ENCODE measurements at regions not wholly inside any gene's neighbourhood (a gene's known extent, or its start where the extent isn't known, plus 50 kb on each side); places are given as distances from the start of the nearest gene placed in this dataset.
A peak's percentile ranks its signal among the peaks of the same experiment; 100 is the strongest.

DNA sequence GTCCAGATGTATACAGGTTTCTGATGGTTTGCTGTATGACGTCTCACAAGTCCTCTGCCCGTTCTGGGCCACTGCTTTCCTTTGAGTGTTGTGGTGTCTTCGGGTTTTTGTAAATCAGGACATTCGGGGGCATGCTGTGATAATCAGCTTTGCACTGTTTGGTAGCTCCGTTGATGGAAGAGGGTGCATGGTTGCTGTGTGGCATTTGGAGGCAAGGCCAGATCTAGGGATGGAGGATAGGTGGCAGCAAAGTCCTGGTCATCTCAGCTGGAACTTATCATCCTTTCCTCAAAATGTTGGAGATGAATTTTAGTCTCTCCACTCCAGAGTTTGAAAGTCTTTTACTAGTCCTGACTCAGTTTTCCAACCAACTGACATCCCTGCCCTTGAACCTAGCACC lies 91.0 kb downstream of the SCP2D1 start:
- no peak for DNase-seq
- Histone ChIP-seq H3K9ac (no peak overlapping the region), H3K4me3 (ENCODE audit: low read depth in 2 of 2, low read length in 1 of 2) (no peak overlapping the region), H3K36me3 (replicated peaks in 1 of 2; ENCODE audit: control insufficient read depth in 1 of 2, insufficient read depth in 2 of 2, low read length in 1 of 2) (no peaks in the 10 kb centered on the region), H3K79me2 (ENCODE audit: insufficient read depth) (no peaks in the 10 kb centered on the region), H3K9me3 (no peaks in the 10 kb centered on the region), H3K27me3 (ENCODE audit: insufficient read depth) (no peaks in the 10 kb centered on the region), H3F3A (replicated peaks; ENCODE audit: insufficient read depth) (no peaks in the 10 kb centered on the region), H3K9me2 (no peaks in the 10 kb centered on the region), H2AFZ (ENCODE audit: low read depth) (peak overlapping the region; percentile 41; the same call in 1 of the 2 replicates), H3K4me1 (ENCODE audit: control insufficient read depth in 1 of 2, insufficient read depth in 2 of 2, low read depth in 1 of 2, low read length in 1 of 2) (no peaks in the 10 kb centered on the region), H3K27ac (ENCODE audit: low read depth in 2 of 2, low read length in 1 of 2) (no peak overlapping the region), H3K4me2 (no peak overlapping the region), H4K20me1 (ENCODE audit: insufficient read depth) (no peaks in the 10 kb centered on the region)
- WGBS (ENCODE audit: low lambda C conversion rate): 2% methylated on average over 5 of the region's 5 CpGs
- ChIA-PET POLR2A (no interaction called here), CTCF (interaction anchor here (1.0 kb wide), 1 partner anchor 35 kb away, joined by 3 read pairs; no protein-coding TSS in a partner anchor)
- TF ChIP-seq, protein P1, sequence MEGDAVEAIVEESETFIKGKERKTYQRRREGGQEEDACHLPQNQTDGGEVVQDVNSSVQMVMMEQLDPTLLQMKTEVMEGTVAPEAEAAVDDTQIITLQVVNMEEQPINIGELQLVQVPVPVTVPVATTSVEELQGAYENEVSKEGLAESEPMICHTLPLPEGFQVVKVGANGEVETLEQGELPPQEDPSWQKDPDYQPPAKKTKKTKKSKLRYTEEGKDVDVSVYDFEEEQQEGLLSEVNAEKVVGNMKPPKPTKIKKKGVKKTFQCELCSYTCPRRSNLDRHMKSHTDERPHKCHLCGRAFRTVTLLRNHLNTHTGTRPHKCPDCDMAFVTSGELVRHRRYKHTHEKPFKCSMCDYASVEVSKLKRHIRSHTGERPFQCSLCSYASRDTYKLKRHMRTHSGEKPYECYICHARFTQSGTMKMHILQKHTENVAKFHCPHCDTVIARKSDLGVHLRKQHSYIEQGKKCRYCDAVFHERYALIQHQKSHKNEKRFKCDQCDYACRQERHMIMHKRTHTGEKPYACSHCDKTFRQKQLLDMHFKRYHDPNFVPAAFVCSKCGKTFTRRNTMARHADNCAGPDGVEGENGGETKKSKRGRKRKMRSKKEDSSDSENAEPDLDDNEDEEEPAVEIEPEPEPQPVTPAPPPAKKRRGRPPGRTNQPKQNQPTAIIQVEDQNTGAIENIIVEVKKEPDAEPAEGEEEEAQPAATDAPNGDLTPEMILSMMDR (IDR thresholded peaks at IDR 0.05): peak; percentile 38
- TF ChIP-seq ELF1 (IDR thresholded peaks at IDR 0.05) (no peak), CHD2 (IDR thresholded peaks at IDR 0.05; ENCODE audit: low read length, partially characterized antibody) (no peak)

DNA sequence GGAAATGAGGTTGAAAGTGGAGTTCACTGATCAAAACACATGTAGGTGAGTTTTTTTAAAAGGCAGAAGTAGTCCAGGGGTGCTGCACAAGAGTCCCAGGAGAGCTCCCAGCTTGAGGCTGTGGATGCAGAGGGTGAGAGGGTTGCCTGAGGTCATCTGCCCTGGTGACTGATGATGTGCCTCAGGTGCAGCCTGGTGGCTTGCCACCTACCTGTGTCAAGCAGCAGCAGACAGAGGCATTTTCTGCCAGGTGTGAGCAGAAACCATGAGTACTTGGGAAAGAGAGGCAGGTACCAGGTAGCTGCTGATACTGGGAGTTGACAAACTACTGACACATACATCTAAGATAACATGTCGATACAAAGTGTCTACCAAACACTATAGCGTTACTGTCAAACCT lies 92.5 kb downstream of the SCP2D1 start:
- Histone ChIP-seq H3K4me2 (no peak overlapping the region), H3F3A (replicated peaks; ENCODE audit: insufficient read depth) (no peaks in the 10 kb centered on the region), H3K9me3 (no peaks in the 10 kb centered on the region), H3K79me2 (ENCODE audit: insufficient read depth) (no peaks in the 10 kb centered on the region), H3K9ac (no peak overlapping the region), H2AFZ (ENCODE audit: low read depth) (no peak overlapping the region), H3K27ac (ENCODE audit: low read depth in 2 of 2, low read length in 1 of 2) (no peak overlapping the region), H3K4me3 (ENCODE audit: low read depth in 2 of 2, low read length in 1 of 2) (no peak overlapping the region), H3K27me3 (ENCODE audit: insufficient read depth) (no peaks in the 10 kb centered on the region), H4K20me1 (ENCODE audit: insufficient read depth) (no peaks in the 10 kb centered on the region), H3K9me2 (no peaks in the 10 kb centered on the region), H3K4me1 (ENCODE audit: control insufficient read depth in 1 of 2, insufficient read depth in 2 of 2, low read depth in 1 of 2, low read length in 1 of 2) (no peaks in the 10 kb centered on the region), H3K36me3 (replicated peaks in 1 of 2; ENCODE audit: control insufficient read depth in 1 of 2, insufficient read depth in 2 of 2, low read length in 1 of 2) (no peaks in the 10 kb centered on the region)
- CTCF ChIA-PET: interaction anchor here (1.0 kb wide), 1 partner anchor 199 kb away, joined by 3 read pairs; no protein-coding TSS in a partner anchor
- POLR2A ChIA-PET: no interaction called here
- TF ChIP-seq MEF2A (IDR thresholded peaks at IDR 0.05; ENCODE audit: borderline replicate concordance, low read depth) (no peak), RFX5 (IDR thresholded peaks at IDR 0.05; ENCODE audit: low read length) (no peak), RCOR1 (IDR thresholded peaks at IDR 0.05; ENCODE audit: low read length) (no peak), NRF1 (IDR thresholded peaks at IDR 0.05; ENCODE audit: low read depth, low read length) (no peak), CHD2 (IDR thresholded peaks at IDR 0.05; ENCODE audit: low read length, partially characterized antibody) (no peak), TAF1 (IDR thresholded peaks at IDR 0.05; ENCODE audit: borderline replicate concordance, low read depth, low read length) (no peak)
- TF ChIP-seq, protein P2, sequence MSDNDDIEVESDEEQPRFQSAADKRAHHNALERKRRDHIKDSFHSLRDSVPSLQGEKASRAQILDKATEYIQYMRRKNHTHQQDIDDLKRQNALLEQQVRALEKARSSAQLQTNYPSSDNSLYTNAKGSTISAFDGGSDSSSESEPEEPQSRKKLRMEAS (IDR thresholded peaks at IDR 0.05; ENCODE audit: low read depth): no peak
- TF ChIP-seq, protein P3, sequence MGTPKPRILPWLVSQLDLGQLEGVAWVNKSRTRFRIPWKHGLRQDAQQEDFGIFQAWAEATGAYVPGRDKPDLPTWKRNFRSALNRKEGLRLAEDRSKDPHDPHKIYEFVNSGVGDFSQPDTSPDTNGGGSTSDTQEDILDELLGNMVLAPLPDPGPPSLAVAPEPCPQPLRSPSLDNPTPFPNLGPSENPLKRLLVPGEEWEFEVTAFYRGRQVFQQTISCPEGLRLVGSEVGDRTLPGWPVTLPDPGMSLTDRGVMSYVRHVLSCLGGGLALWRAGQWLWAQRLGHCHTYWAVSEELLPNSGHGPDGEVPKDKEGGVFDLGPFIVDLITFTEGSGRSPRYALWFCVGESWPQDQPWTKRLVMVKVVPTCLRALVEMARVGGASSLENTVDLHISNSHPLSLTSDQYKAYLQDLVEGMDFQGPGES (IDR thresholded peaks at IDR 0.05; ENCODE audit: low read depth, low read length): no peak
- WGBS (ENCODE audit: low lambda C conversion rate): 8% methylated on average over 2 of the region's 2 CpGs
- no peak for DNase-seq
